Endothelial cell of hepatic sinusoid (primary cell): ENCODE measurements at regions not wholly inside any gene's neighbourhood (a gene's known extent, or its start where the extent isn't known, plus 50 kb on each side); places are given as distances from the start of the nearest gene placed in this dataset.

Source experiments
- in situ Hi-C: cut with HindIII; loops from 2 replicates; pipeline ENCODE4 v1.10.0; 2017; ENCODE audit warnings: low sequenced_read_pairs

GRCh38 chr9:107431461-107431860 is 58.1 kb downstream of the KLF4 start:
- in situ Hi-C loops: loop anchor here (25.0 kb wide), 1 partner anchor 556 kb away; no protein-coding TSS in a partner anchor

- in situ Hi-C loops: loop anchor here (25.0 kb wide), 1 partner anchor 557 kb away; no protein-coding TSS in a partner anchor
Observed at GRCh38 chr9:107430071-107430470, 59.5 kb downstream of the KLF4 start.

GRCh38 chr9:107426126-107426525 is 63.4 kb downstream of the KLF4 start:
- in situ Hi-C loops: loop anchor here (25.0 kb wide), 1 partner anchor 561 kb away; no protein-coding TSS in a partner anchor

- in situ Hi-C loops: loop anchor here (25.0 kb wide), 1 partner anchor 562 kb away; no protein-coding TSS in a partner anchor
Observed at GRCh38 chr9:107425101-107426025, 64.2 kb downstream of the KLF4 start.

- in situ Hi-C loops: no loop called here
Observed at GRCh38 chr9:107423540-107423939, 66.0 kb downstream of the KLF4 start.

GRCh38 chr9:107422189-107423185 is 67.1 kb downstream of the KLF4 start:
- in situ Hi-C loops: no loop called here

GRCh38 chr9:107410420-107410819 is 79.1 kb downstream of the KLF4 start:
- in situ Hi-C loops: no loop called here

GRCh38 chr9:107409581-107410389 is 79.8 kb downstream of the KLF4 start:
- in situ Hi-C loops: no loop called here

- in situ Hi-C loops: no loop called here
Observed at GRCh38 chr9:107407675-107408074, 81.9 kb downstream of the KLF4 start.

GRCh38 chr9:107405511-107405910 is 84.1 kb downstream of the KLF4 start:
- in situ Hi-C loops: no loop called here

GRCh38 chr9:107404736-107405135 is 84.8 kb downstream of the KLF4 start:
- in situ Hi-C loops: no loop called here

- in situ Hi-C loops: no loop called here
Observed at GRCh38 chr9:107404161-107404560, 85.4 kb downstream of the KLF4 start.

- in situ Hi-C loops: no loop called here
Observed at GRCh38 chr9:107397076-107398044, 92.2 kb downstream of the KLF4 start.

GRCh38 chr9:107394264-107394663 is 95.3 kb downstream of the KLF4 start:
- in situ Hi-C loops: no loop called here

GRCh38 chr9:107390778-107391177 is 98.8 kb downstream of the KLF4 start:
- in situ Hi-C loops: no loop called here

- in situ Hi-C loops: no loop called here
Observed at GRCh38 chr9:107390279-107390678, 99.3 kb downstream of the KLF4 start.

- in situ Hi-C loops: no loop called here
Observed at GRCh38 chr9:107389617-107390071, 99.9 kb downstream of the KLF4 start.

GRCh38 chr9:107388890-107389289 is 100.7 kb downstream of the KLF4 start:
- in situ Hi-C loops: no loop called here

- in situ Hi-C loops: no loop called here
Observed at GRCh38 chr9:107387409-107387808, 102.2 kb downstream of the KLF4 start.
